ENCODE measurements at regions not wholly inside any gene's neighbourhood (a gene's known extent, or its start where the extent isn't known, plus 50 kb on each side); places are given as distances from the start of the nearest gene placed in this dataset.

GRCh38 chr10:124271676-124272075 is 147.0 kb downstream of the OAT start:
- TF ChIP-seq CTCF (IDR thresholded peaks at IDR 0.05; ENCODE audit: control insufficient read depth, extremely low read depth, insufficient read depth) = no peak
- no peak overlapping the region for H3K4me3 ChIP-seq (ENCODE audit: low read depth, low read length)
- no peak for DNase-seq (ENCODE audit: low read depth)

GRCh38 chr10:124270530-124271327 is 148.0 kb downstream of the OAT start:
- no peak for TF ChIP-seq CTCF (IDR thresholded peaks at IDR 0.05; ENCODE audit: control insufficient read depth, extremely low read depth, insufficient read depth)
- DNase-seq (ENCODE audit: low read depth) = no peak
- no peak overlapping the region for H3K4me3 ChIP-seq (ENCODE audit: low read depth, low read length)

- DNase-seq (ENCODE audit: low read depth) = no peak
- H3K4me3 ChIP-seq (ENCODE audit: low read depth, low read length) = no peak overlapping the region
- no peak for TF ChIP-seq CTCF (IDR thresholded peaks at IDR 0.05; ENCODE audit: control insufficient read depth, extremely low read depth, insufficient read depth)
Observed at GRCh38 chr10:124268976-124269375, 149.7 kb downstream of the OAT start.

- no peak for DNase-seq (ENCODE audit: low read depth)
- H3K4me3 ChIP-seq (ENCODE audit: low read depth, low read length) = no peak overlapping the region
- no peak for TF ChIP-seq CTCF (IDR thresholded peaks at IDR 0.05; ENCODE audit: control insufficient read depth, extremely low read depth, insufficient read depth)
Observed at GRCh38 chr10:124267911-124268549, 150.7 kb downstream of the OAT start.

- DNase-seq (ENCODE audit: low read depth) = no peak
- no peak overlapping the region for H3K4me3 ChIP-seq (ENCODE audit: low read depth, low read length)
- TF ChIP-seq CTCF (IDR thresholded peaks at IDR 0.05; ENCODE audit: control insufficient read depth, extremely low read depth, insufficient read depth) = no peak
Observed at GRCh38 chr10:124267231-124267885, 151.4 kb downstream of the OAT start.

- TF ChIP-seq CTCF (IDR thresholded peaks at IDR 0.05; ENCODE audit: control insufficient read depth, extremely low read depth, insufficient read depth) = no peak
- no peak for DNase-seq (ENCODE audit: low read depth)
Observed at GRCh38 chr10:124266468-124267230, 152.1 kb downstream of the OAT start.

More at GRCh38 chr10:124266468-124267230, 152.1 kb downstream of the OAT start:
- no peak overlapping the region for H3K4me3 ChIP-seq (ENCODE audit: low read depth, low read length)
